Prostate gland (tissue), 2 donors: ENCODE measurements at regions not wholly inside any gene's neighbourhood (a gene's known extent, or its start where the extent isn't known, plus 50 kb on each side); places are given as distances from the start of the nearest gene placed in this dataset.
A peak's percentile ranks its signal among the peaks of the same experiment; 100 is the strongest.

ENCODE experiments used
- DNase-seq: peaks from one replicate; pipeline ENCODE4 v3.0.0-alpha.2; 2019; ENCODE audit warnings: low spot score
- H3K27ac ChIP-seq, 2 donors: fragments of 200-600 bp; sonication (generic); 2 replicates each; pipeline ENCODE4 v1.5.1; 2017 to 2019
- H3K27me3 ChIP-seq: fragments of 200-600 bp; sonication (generic); replicated peaks from 2 replicates; pipeline ENCODE4 v1.5.1; 2019; ENCODE audit not compliant: insufficient read depth
- H3K36me3 ChIP-seq, 2 donors: fragments of 200-600 bp; sonication (generic); 1 replicate in 1 of 2; 2 replicates in 1 of 2; pipeline versions ENCODE4 v1.5.1 to v1.8.1; 2017 to 2019
- H3K4me1 ChIP-seq: fragments of 200-600 bp; sonication (generic); replicated peaks from 2 replicates; pipeline ENCODE4 v1.5.1; 2019
- H3K4me3 ChIP-seq, 2 donors: fragments of 200-600 bp; sonication (generic); 2 replicates each; pipeline ENCODE4 v1.5.1; 2017 to 2019
- H3K9me3 ChIP-seq: fragments of 200-600 bp; sonication (generic); 2 replicates; pipeline ENCODE4 v1.5.1; 2017
- POLR2A ChIP-seq: fragments of 450-650 bp; IDR thresholded peaks from one replicate; pipeline ENCODE4 v1.6.1; 2016; ENCODE audit warnings: antibody characterized with exemption, mild to moderate bottlenecking
- POLR2AphosphoS5 ChIP-seq: sonication (generic); formaldehyde crosslinking; IDR thresholded peaks from one replicate; pipeline ENCODE4 v1.6.1; 2017; ENCODE audit warnings: antibody characterized with exemption
- WGBS: methylation state at CpG from one replicate; pipeline ENCODE4 v1.1.5; 2018; 5-methylcytosine and 5-hydroxymethylcytosine counted together
- intact Hi-C: fragments of 100-400 bp; cut with DNase I; formaldehyde crosslinking; loops from one replicate; pipeline ENCODE4 v1.14.2; 2022
- TF ChIP-seq, protein P1 (sequence below), 4 experiments: fragments of 200-600 bp in 2 of 4; fragments of 450-650 bp in 2 of 4; sonication (generic) in 2 of 4; IDR thresholded peaks; 1 replicate in 3 of 4; 2 replicates in 1 of 4; pipeline ENCODE4 v1.5.1; 2016 to 2019; ENCODE audit warnings: antibody characterized with exemption in 4 of 4, mild to moderate bottlenecking in 2 of 4, moderate library complexity in 2 of 4

DNA sequence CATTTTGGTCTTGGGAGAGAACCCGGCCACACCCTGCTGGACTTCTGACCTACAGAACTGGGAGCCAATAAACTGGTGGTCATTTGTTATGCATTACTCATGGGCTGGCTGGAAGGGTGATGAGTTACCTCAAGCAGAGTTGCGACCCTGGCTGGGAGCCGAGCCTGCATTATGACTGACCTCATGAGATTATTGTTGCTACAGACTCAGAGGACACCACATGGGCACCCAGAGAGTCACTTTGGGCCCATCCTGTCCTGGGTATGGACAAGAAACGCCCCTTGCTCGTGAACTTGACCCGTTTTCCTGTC, 531.7 kb downstream of the TBC1D22A start:
- Histone ChIP-seq H3K4me1 (peaks cover 4% of the 10 kb centered on the region), H3K4me3 (no peak overlapping the region), H3K27ac (no peak overlapping the region), H3K36me3 (no peaks in the 10 kb centered on the region), H3K27me3 (no peaks in the 10 kb centered on the region), H3K9me3 (no peaks in the 10 kb centered on the region)
- no peak for DNase-seq
- TF ChIP-seq POLR2A = no peak
- TF ChIP-seq, protein P1, sequence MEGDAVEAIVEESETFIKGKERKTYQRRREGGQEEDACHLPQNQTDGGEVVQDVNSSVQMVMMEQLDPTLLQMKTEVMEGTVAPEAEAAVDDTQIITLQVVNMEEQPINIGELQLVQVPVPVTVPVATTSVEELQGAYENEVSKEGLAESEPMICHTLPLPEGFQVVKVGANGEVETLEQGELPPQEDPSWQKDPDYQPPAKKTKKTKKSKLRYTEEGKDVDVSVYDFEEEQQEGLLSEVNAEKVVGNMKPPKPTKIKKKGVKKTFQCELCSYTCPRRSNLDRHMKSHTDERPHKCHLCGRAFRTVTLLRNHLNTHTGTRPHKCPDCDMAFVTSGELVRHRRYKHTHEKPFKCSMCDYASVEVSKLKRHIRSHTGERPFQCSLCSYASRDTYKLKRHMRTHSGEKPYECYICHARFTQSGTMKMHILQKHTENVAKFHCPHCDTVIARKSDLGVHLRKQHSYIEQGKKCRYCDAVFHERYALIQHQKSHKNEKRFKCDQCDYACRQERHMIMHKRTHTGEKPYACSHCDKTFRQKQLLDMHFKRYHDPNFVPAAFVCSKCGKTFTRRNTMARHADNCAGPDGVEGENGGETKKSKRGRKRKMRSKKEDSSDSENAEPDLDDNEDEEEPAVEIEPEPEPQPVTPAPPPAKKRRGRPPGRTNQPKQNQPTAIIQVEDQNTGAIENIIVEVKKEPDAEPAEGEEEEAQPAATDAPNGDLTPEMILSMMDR (IDR thresholded peaks at IDR 0.05) = no peak
- TF ChIP-seq POLR2AphosphoS5 = no peak
- WGBS = 89% methylated on average over 6 of the region's 6 CpGs
- intact Hi-C loops = loop anchor here (5.0 kb wide), 1 partner anchor 62 kb away; no protein-coding TSS in a partner anchor

DNA sequence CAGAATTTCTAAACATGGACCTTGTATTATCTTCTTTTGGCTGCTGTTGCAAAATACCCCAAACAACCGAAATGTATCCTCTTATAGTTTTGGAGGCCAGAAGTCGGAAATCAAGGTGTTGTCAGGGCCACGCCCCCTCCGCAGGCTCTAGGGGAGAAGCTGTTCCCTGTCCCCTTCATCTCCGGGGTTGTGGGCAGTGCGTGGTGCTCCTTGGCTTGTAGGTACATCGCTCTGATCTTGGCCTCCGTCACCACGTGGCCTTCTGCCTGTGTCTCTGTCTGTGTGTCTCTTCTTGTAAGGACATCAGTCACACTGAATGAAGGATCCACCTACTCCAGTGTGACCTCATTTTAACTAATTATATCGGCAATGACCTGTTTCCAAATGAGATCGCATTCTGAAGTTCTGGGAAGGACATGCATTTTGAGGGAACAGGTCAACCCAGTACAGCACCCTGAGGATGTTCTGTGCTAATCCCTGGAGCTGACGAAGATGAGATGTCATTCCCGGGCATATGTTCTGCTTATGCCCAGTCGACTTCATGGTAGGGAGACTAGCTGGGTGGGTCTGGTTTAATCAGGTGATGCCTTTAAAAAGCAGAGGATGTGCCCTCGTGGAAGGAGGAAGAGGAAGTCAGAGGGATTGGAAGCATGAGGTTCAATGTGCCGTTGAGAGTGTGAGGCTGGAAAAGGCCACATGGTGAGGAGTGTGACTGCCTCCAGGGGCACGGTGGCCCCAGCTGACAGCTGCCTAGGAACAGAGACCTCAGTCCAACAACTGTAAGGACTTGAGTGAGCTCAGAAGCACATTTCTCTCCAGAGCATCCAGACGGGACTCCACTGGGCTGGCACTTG, 531.1 kb downstream of the TBC1D22A start:
- 91% methylated on average over 18 of the region's 18 CpGs for WGBS
- DNase-seq = no peak
- H3K4me1 ChIP-seq = peaks cover 4% of the 10 kb centered on the region
- peak overlapping the region; percentile 60 to 77 for H3K27ac ChIP-seq
- H3K36me3 ChIP-seq = no peaks in the 10 kb centered on the region
- TF ChIP-seq POLR2AphosphoS5 = no peak
- TF ChIP-seq POLR2A = no peak
- TF ChIP-seq, protein P1 (IDR thresholded peaks at IDR 0.05) = no peak
- intact Hi-C loops = loop anchor here (5.0 kb wide), 1 partner anchor 61 kb away; no protein-coding TSS in a partner anchor
- H3K4me3 ChIP-seq = no peak overlapping the region
- H3K9me3 ChIP-seq = no peaks in the 10 kb centered on the region
- no peaks in the 10 kb centered on the region for H3K27me3 ChIP-seq

DNA sequence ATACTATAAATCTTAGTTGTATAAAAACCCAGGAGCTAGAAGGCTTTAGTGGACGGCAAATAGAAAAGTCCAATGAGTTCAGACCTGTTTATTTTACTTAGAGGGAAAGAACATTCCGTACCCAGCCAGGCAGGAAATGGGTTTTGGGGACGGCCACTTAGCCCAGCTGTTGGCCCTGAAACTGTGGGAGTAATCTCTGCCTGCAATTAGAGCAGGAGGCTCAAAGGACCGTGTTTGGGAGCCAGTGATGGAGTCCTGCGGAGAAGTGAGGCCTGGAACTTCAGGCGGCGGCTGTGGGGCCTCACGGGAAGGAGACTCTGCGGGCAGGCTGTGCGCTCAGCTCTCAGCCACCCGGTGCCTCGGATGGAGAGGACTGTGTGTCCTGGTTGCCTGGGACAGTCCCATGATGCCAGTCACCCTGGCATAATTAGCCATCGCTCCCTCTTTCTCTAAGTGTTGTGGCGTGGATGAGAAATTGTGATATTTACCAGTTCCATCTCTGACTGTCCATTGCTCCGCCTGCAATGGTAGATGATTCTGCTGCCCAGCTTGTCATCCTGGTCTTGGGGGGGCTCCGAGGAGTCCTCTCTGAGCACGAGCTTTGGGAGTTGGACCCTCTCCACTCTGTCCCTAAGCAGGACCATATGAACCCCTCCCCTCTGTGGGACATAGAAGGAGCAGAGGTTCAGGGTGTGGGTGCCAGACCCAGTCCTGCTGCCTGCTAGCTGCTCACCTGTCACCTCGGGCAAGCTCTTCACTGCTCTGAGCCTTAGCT, 530.3 kb downstream of the TBC1D22A start:
- H3K36me3 ChIP-seq = no peaks in the 10 kb centered on the region

DNA sequence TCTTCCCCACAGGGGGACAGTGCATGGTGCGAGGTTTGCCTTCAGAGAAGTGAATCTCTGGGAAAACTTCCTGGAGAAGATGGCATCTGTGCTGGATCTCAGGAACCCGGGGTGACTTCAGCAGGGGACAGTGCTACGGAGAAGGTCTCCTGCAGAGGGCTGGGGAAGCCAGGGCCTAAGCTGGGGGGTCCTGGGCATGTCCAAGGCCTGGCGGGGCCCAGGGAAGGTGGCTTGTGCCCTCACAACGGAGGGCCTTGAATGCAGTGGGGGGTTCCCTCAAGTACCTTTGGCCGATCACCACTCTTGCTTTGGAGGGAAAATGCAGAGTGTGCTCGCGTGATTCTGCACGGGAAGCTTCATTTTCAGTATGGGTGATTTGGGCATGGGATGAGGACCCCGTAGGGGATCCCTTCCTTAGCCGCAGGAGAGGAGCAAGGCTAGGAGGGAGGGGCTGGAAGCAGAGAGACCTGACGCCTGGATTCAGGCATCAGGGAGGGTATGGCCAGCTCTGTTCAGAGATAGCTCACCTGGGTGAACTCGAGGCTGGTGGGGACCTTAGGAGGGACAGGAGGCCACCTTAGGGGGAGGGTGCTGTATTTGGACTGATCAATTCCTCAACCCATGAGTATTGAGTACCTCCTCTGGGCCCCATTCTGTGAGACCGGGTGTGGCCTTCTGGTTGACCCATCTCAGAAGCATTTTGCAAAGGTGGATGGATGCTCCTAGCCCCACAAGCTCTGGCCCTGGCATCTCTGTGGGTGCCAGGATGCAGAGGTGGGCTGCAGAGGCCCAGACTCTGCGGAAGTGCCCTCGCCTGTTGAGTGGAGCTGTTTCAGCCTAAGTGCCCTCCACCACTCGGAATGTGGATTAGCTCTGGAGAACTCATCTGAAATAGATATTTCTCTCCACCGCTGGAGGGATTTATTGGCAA, 529.4 kb downstream of the TBC1D22A start:
- H3K27me3 ChIP-seq = no peaks in the 10 kb centered on the region
- no peak for DNase-seq
- no peaks in the 10 kb centered on the region for H3K9me3 ChIP-seq
- H3K4me3 ChIP-seq = no peak overlapping the region
- H3K27ac ChIP-seq = peak overlapping the region; percentile 60 to 77
- peaks cover 4% of the 10 kb centered on the region for H3K4me1 ChIP-seq
- no peaks in the 10 kb centered on the region for H3K36me3 ChIP-seq
- WGBS = 81% methylated on average over 18 of the region's 18 CpGs
- TF ChIP-seq, protein P1 (IDR thresholded peaks at IDR 0.05) = no peak
- TF ChIP-seq POLR2A (no peak), POLR2AphosphoS5 (no peak)
- intact Hi-C loops = loop anchor here (5.0 kb wide), 1 partner anchor 60 kb away; no protein-coding TSS in a partner anchor

More for the DNA sequence above, 530.3 kb downstream of the TBC1D22A start:
- TF ChIP-seq POLR2AphosphoS5 (peak; percentile 92), POLR2A (no peak)
- 52% methylated on average over 18 of the region's 18 CpGs for WGBS
- no peaks in the 10 kb centered on the region for H3K27me3 ChIP-seq
- peak; percentile 60 for DNase-seq
- intact Hi-C loops = loop anchor here (5.0 kb wide), 1 partner anchor 60 kb away; no protein-coding TSS in a partner anchor
- H3K4me1 ChIP-seq = peaks cover 4% of the 10 kb centered on the region
- H3K4me3 ChIP-seq = no peak overlapping the region
- peak overlapping the region; percentile 60 to 77 for H3K27ac ChIP-seq
- H3K9me3 ChIP-seq = no peaks in the 10 kb centered on the region
